ENCODE measurements at regions not wholly inside any gene's neighbourhood (a gene's known extent, or its start where the extent isn't known, plus 50 kb on each side); places are given as distances from the start of the nearest gene placed in this dataset.

- no peak for DNase-seq
Measured at GRCh38 chr6:147621263-147621662, 112.8 kb downstream of the SAMD5 start.

- no peak for DNase-seq
Measured at GRCh38 chr6:147621961-147622360, 113.5 kb downstream of the SAMD5 start.

GRCh38 chr6:147624946-147625515, 116.5 kb downstream of the SAMD5 start:
- no peak for DNase-seq

- DNase-seq: no peak
Measured at GRCh38 chr6:147625946-147626345, 117.5 kb downstream of the SAMD5 start.

GRCh38 chr6:147627411-147627810, 118.9 kb downstream of the SAMD5 start:
- no peak for DNase-seq

GRCh38 chr6:147633191-147633590, 124.7 kb downstream of the SAMD5 start:
- no peak for DNase-seq

- no peak for DNase-seq
Measured at GRCh38 chr6:147637620-147638195, 129.2 kb downstream of the SAMD5 start.

GRCh38 chr6:147639279-147639678, 130.8 kb downstream of the SAMD5 start:
- DNase-seq: no peak

GRCh38 chr6:147640606-147641005, 132.1 kb downstream of the SAMD5 start:
- DNase-seq: no peak

GRCh38 chr6:147641511-147641910, 133.0 kb downstream of the SAMD5 start:
- DNase-seq: no peak

GRCh38 chr6:147642458-147642857, 134.0 kb downstream of the SAMD5 start:
- no peak for DNase-seq

- no peak for DNase-seq
Measured at GRCh38 chr6:147643341-147644200, 135.1 kb downstream of the SAMD5 start.

- DNase-seq: no peak
Measured at GRCh38 chr6:147648916-147649315, 140.4 kb downstream of the SAMD5 start.

GRCh38 chr6:147651249-147652063, 143.0 kb downstream of the SAMD5 start:
- DNase-seq: no peak

GRCh38 chr6:147653631-147654030, 145.1 kb downstream of the SAMD5 start:
- no peak for DNase-seq

GRCh38 chr6:147654103-147654845, 145.8 kb downstream of the SAMD5 start:
- DNase-seq: no peak

- DNase-seq: no peak
Measured at GRCh38 chr6:147660334-147661311, 152.1 kb downstream of the SAMD5 start.

- DNase-seq: no peak
Measured at GRCh38 chr6:147662646-147663045, 154.2 kb downstream of the SAMD5 start.

- no peak for DNase-seq
Measured at GRCh38 chr6:147664092-147664491, 155.6 kb downstream of the SAMD5 start.

GRCh38 chr6:147666255-147666654, 157.8 kb downstream of the SAMD5 start:
- no peak for DNase-seq

GRCh38 chr6:147667082-147667481, 158.6 kb downstream of the SAMD5 start:
- no peak for DNase-seq

Data from NCI-H2081 (cell line).